CD4-positive, alpha-beta T cell treated with Interleukin-1 beta for 1 hour (primary cell): ENCODE measurements at regions not wholly inside any gene's neighbourhood (a gene's known extent, or its start where the extent isn't known, plus 50 kb on each side); places are given as distances from the start of the nearest gene placed in this dataset.

Experiments
- DNase-seq, 2 donors: peaks; one replicate each; pipeline ENCODE4 v3.0.0-alpha.2; 2020 to 2022

- DNase-seq, result no peak
Measured at GRCh38 chr7:22962775-22963350, 51.1 kb downstream of the HYCC1 start.

- no peak for DNase-seq
Measured at GRCh38 chr7:22958742-22959141, 55.2 kb downstream of the HYCC1 start.

- no peak for DNase-seq
Measured at GRCh38 chr7:22954251-22954650, 59.7 kb downstream of the HYCC1 start.

GRCh38 chr7:22952306-22953015 is 61.5 kb downstream of the HYCC1 start:
- DNase-seq, result no peak

- DNase-seq, result no peak
Measured at GRCh38 chr7:22949944-22950343, 64.0 kb downstream of the HYCC1 start.

- no peak for DNase-seq
Measured at GRCh38 chr7:22949221-22949620, 64.7 kb downstream of the HYCC1 start.

- DNase-seq, result no peak
Measured at GRCh38 chr7:22948770-22949169, 65.2 kb downstream of the HYCC1 start.

GRCh38 chr7:22945584-22945983 is 68.3 kb downstream of the HYCC1 start:
- DNase-seq, result no peak

- no peak for DNase-seq
Measured at GRCh38 chr7:22944510-22944909, 69.4 kb downstream of the HYCC1 start.

- DNase-seq, result no peak
Measured at GRCh38 chr7:22944022-22944421, 69.9 kb downstream of the HYCC1 start.

- DNase-seq, result no peak
Measured at GRCh38 chr7:22942191-22942590, 71.7 kb downstream of the HYCC1 start.

GRCh38 chr7:22939842-22940241 is 74.1 kb downstream of the HYCC1 start:
- no peak for DNase-seq

GRCh38 chr7:22937946-22938345 is 76.0 kb downstream of the HYCC1 start:
- DNase-seq, result no peak

GRCh38 chr7:22936246-22936645 is 77.7 kb downstream of the HYCC1 start:
- DNase-seq, result no peak

GRCh38 chr7:22935269-22935668 is 78.7 kb downstream of the HYCC1 start:
- DNase-seq, result no peak

GRCh38 chr7:22934473-22935065 is 79.4 kb downstream of the HYCC1 start:
- no peak for DNase-seq

GRCh38 chr7:22934023-22934422 is 79.9 kb downstream of the HYCC1 start:
- DNase-seq, result no peak

GRCh38 chr7:22932896-22933295 is 81.0 kb downstream of the HYCC1 start:
- no peak for DNase-seq

- DNase-seq, result no peak
Measured at GRCh38 chr7:22931011-22931410, 82.9 kb downstream of the HYCC1 start.

- no peak for DNase-seq
Measured at GRCh38 chr7:22922307-22922706, 91.6 kb downstream of the HYCC1 start.

GRCh38 chr7:22921386-22922086 is 92.4 kb downstream of the HYCC1 start:
- DNase-seq, result no peak

- DNase-seq, result no peak
Measured at GRCh38 chr7:22920672-22921071, 93.3 kb downstream of the HYCC1 start.

GRCh38 chr7:22913158-22913557 is 90.5 kb upstream of the TOMM7 start:
- DNase-seq, result no peak

GRCh38 chr7:22911889-22912288 is 89.2 kb upstream of the TOMM7 start:
- DNase-seq, result no peak
